Fibroblast of peridontal ligament (primary cell): ENCODE measurements at regions not wholly inside any gene's neighbourhood (a gene's known extent, or its start where the extent isn't known, plus 50 kb on each side); places are given as distances from the start of the nearest gene placed in this dataset.

ENCODE experiments used
- DNase-seq: peaks from one replicate; pipeline ENCODE4 v3.0.0-alpha.2; 2010; ENCODE audit errors: extremely low read depth

DNA sequence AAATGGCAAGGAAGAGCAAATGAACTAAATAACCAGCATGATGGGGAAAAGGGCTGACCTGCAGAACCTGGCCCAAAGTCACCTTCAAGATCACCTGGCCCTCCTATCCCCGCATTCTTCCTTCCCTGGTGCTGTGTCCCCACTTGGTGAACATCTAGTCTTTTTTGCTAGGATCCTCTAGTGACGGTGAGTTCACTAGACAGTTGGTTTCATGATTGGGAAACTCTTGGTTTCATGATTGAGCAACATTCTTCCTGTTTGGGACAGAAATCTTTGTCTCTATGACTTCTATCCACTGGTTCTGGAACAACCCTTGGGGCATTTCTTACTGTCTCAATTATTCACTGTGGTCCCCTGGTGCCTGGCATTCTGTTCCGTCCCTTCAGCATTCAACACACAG, 50.2 kb upstream of the DAB2IP start:
- no peak for DNase-seq
